ENCODE measurements at regions not wholly inside any gene's neighbourhood (a gene's known extent, or its start where the extent isn't known, plus 50 kb on each side); places are given as distances from the start of the nearest gene placed in this dataset.

DNA sequence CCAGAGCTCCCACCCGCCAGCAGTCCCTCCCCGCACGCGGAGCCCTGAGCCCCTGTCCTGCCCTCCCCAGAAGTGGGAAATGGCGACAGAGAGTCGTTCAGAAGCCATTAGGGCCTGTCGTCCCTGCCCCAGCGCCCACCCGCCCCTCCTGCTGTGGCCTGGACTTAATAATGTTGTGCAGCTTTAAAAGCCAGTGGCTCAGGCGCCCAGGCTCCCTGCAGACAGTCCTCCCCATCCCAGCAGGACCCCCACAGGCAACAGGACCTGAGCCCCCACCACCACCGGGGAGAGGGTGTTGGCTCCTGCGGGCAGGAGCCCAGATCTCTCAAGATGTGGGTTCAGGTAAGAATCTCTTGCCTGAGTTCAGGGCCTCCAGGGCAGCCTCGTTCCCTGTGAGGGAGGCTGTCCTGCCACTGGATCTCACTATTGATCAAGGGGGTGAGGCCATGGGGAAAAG lies 125.3 kb upstream of the RUNX3 start:
- DNase-seq: no peak

DNA sequence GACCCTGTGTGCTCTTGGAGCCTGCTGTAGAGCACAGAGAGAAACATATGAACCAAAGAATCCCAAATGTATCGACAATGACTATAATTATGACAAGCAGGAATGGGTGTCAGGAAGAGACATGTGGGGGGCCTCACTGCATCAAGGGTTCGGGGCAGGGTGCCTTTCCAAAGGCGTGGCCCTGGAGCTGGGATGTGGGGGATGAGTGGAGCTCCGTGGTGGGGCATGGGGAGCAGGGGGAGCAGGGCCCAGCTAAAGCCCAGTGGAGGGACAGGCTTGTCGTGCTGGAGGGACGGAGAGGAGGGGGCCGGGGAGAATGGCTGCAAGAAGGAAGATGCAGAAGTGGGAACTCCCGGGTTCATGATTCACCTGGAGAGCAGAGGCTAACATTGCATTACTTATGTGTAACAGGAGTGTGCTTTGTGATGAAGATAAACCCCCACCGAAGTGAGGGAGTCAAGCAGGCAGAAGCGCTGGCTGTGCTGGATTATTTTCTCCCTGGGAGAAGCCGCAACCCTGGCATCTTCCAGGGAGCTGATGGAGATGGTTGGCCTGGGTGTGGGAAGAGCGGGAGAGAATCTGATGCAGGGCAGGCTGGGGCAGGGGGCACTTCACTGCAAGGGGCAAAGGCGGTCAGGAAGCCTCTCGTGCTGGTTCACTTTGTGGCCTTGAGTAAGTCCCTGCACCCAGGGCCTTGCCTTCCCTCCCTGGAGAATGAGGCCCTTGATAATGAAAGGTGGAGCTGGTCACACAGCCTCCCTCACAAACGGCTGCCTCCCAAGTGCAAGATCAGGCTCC lies 124.6 kb upstream of the RUNX3 start:
- no peak for DNase-seq

DNA sequence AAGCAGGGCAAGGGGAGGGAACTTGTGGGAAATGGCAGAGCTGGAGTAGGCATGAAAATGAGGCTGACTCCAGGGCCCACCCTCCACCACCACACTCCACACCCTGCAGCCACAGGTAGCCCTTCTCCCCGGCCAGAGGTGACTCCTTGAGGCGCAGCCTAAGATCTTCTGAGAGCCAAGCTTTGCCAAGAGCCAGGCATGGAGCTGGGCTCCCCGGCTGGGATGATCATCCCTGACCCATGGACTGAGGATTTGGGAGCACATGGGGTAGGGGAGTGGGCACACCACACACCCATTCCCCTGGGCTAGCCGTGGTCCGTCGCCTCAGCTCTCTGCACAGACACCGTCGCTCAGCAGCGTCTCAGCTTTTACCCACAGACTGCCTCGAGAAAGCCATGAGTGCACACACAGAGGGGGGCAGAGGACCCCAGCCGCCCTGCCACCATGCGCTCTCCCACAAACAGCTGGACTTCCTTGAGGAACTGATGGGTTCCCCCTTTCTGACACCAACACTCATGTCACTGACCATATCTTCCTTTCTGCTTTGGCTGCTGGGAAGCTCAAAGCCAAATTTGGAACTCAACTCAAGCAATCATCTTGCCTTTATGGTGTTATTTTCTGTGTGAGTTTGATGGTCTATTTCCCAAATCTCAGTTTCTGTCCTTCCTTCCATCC lies 123.6 kb upstream of the RUNX3 start:
- no peak for DNase-seq

DNA sequence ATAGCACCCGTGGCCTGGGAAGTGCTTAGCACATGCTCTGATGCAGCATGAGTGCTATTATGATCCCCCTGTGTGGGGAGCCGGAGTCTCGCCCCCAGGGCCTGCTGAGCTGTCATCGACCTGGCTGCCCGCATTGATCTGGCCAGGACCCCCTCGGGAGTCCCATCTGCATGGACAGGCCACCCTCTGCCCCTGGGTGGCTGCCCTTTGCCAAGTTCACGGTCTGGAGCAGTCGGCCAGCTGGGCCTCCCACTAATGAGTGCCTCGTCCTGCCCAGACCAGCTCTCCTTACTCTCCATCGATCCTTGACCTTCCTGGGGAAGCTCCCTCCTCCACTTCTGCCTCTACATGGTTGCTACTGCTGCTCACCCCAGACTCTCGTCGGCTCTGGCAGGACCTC lies 121.8 kb upstream of the RUNX3 start:
- no peak for DNase-seq

DNA sequence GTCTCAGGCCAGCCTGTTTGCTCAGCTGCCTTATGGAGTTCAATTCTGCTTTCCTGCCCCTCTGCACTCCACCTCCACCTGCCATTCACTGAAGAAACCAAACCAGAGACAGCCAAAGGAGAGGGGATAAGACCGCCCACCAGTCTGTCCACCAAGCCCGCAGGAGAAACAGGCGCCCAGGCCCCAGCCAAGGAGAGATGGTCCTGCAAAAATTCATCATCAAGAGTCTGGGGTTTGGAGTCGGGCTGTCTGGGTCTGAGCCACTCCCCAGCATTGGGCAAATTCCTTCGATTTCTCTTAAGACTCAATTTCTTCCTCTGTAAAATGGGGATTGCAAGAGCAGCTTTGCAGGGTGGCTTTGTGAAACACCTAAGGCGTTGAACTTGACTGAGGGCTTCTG lies 121.4 kb upstream of the RUNX3 start:
- DNase-seq: peak in 1 of 2 experiments; percentile 35

DNA sequence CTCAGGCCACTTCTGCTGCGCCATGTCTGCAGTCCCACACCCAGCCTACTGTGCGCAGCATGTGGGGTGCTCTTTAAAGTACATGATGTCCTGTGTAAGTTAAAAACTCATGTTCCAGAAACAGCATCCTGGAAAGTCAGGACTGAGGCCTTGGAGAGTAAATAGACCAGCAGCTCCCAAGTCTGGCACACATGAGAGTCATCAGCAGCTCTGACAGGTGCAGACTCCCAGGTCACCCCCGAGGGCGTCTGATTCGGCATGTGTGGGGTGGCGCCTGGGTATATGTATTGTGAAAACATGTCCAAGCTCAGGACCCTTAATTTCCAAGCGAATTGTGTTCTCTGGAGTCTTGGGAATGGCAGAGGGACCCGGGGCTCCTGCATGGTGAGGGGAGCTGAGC lies 120.1 kb upstream of the RUNX3 start:
- no peak for DNase-seq

DNA sequence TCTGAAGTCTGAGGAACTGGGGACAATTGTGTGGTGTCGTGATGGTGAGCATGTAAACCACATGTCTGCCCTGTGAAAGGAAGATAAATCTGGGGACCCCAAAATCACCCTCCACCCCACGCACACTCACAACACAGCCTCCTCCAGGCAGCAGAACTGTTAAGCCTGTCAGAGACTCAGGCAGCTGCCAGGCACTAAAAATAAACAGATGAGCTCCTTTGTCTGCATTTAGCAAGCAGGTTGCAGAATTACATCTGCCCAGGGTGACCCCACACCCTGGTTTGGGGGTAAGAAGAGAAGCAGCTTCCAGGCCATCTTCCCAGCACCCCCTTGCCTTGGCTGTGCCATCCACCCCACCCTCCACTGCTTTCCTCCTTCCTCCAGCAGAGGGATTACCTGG lies 119.1 kb upstream of the RUNX3 start:
- DNase-seq: no peak

DNA sequence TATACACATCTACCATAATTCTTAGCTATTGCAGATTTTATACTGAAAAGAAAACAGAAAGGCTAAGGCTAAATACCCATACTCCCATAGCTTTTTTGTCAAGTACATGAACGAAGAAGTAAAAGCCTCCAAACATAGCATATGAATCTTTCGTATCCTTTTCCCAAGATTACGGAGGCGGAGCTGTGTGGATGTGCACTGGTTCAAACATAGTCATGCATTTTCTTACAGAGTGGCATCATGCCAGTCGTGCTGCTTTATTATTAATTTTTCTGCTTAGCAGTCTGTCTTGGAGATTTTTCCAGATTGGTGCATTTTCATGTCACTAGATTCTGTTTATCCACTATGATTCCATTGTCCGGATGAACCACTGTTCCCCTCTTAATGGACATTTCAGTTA lies 118.7 kb upstream of the RUNX3 start:
- no peak for DNase-seq

DNA sequence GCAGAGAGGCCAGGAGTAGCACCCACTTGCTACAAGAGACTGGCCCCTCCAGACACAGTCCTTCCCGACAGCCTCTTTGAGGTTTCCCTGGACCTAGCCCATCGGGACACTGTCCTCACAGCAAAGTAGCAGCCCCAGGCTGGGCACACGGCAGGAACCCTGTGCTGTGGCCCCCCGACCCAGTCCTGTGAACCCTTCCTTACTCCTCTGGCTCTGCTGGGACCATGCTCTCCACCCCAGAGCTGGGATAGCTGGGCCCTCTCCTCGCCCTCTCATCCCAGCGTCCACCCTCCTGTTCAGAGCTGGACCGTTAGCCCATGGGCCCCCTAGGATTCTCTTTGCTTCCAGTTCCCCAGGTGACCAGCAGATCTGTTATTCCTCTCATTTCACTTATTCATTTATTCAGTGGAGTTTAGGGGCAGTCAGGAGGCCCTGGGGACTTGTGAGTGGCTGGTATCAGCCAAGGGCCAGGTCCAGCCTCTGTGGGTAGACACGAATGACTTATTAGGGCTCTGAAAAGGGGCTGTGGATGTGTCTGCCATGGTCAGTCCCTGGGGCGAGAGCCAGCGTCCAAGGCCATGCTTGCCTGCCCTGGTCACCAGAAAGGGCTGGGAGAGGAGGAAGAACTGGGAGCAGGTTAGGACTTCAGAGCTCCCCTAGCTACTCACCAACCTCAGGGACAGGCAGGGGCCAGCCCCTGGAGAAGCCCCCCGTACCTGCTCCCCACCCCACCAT lies 117.6 kb upstream of the RUNX3 start:
- DNase-seq: no peak

DNA sequence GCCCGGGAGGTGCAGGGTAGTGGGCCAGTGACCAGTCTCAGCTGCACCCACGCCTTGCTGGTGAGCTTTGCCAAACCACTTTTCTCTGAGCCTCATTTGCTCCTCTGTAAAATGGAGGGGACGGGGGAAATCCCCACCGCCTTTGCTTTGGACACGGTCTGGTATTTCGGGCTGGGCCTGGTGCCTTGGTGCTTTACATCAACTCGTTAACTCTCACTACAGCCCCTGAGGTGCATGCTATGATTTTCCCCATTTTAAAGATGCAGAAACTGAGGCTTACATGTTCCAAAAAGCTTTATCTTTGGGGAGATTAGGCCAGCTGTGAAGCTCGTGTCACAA lies 116.1 kb upstream of the RUNX3 start:
- no peak for DNase-seq

DNA sequence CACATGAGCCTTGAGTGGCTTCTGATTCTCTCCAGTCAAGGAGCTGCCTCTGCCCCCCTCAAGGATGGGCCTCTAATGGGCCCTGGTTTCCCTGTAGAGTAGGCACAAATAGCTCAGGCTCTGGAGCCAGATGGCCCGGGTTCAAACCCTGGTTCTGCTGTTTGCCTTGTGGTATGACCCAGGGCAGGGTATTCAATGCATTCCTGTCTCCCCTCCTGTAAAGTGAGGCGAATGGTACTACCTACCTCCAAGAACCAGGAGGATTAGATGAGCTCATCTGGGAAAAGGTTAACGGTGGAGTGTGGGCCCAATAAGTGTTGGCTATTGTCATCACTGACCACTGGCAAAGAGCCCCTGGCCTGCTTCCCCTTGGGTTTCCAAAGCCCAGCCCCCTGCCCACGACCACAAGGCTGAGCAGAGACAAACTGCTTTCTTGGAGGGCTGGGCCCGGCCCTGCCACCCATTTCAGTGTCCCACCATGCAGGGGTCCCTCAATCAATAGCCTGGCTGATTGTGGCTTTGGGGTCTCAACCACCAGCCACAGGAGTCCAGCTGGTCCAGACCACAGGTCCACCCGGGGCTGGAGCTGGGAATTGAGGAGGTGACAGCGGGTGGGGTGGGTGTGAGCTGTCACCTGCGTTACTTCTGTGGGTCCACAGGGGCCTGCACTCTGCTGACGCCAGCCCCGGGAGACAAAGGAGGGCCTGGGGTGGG lies 115.6 kb upstream of the RUNX3 start:
- no peak for DNase-seq

DNA sequence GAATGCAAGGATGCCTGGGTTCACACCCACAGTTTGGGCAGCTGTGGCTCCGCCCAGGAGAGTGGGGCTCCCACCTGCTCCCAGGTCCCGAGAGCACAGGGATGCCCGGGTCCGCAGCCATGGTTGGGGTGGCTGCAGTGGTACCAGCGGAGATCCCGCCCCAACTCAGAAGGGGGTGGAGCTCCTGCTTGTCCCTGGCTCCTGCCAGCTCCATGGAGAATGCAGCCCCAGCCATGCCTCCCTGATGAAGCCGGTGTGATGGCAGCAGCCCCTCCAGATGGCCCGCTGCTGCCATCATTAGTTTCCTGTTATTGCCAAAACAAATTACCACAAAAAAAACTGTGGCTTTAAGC lies 113.1 kb upstream of the RUNX3 start:
- DNase-seq: no peak

DNA sequence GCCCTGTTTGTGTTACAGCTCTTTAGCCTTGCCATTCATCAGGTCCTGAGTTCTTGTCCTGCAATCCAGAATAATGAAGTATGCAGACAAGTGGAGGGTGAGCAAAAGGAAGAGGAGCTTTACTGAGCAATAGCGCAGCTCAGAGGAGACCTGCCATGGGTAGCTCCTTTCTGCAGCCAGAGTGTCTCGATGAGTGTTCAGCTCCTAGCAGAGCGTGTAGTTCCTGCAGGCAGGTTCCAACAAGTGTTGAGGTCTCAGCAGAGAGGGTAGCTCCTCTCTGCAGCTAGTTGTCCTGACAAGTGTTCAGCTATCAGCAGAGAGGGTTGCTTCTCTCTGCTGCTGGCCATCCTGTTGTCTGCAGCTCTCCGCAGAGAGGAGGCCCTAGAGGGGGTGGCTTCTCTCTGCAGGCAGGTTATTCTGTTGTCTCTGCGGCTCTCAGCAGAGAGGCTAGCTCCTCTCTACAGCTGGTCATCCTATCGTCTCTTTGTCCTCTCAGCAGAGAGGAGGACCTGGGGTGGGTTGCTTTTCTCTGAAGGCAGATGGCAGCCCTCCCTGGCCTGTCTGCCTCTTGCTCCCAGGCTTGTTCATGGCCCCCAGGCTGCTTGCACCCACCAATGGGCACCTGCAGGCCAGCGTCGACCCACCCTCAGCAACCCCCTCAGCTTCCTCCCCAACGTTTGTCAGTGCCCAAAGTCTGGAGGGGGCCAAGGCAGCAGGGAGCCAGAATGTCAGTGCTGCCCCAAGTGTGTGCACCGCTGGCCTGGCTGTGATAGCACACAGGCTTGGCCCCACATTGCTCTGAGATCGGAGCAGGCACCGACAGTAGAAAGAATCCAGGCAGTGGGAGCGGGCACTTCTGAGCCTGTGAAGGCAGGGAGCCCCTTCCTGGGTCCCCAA lies 112.5 kb upstream of the RUNX3 start:
- no peak for DNase-seq

DNA sequence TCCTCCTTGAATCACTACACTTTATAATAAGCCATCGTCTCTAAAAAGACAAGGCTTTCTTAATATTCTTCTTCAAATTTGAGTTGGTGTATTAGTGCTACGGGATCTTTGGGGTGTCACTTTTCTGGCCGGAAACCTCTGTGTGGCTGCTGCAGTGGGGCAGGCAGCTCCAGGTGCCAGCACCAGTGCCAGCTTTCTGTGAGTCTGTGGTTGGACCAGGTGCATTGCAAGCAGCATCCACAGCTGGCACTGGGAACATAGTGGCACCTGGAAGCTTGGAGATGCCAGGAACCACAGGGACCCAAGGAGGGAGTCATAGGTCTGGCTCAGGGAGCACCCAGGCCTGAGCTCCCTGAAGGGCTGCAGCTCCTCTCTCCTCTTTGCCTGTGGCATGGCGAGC lies 111.8 kb upstream of the RUNX3 start:
- no peak for DNase-seq

DNA sequence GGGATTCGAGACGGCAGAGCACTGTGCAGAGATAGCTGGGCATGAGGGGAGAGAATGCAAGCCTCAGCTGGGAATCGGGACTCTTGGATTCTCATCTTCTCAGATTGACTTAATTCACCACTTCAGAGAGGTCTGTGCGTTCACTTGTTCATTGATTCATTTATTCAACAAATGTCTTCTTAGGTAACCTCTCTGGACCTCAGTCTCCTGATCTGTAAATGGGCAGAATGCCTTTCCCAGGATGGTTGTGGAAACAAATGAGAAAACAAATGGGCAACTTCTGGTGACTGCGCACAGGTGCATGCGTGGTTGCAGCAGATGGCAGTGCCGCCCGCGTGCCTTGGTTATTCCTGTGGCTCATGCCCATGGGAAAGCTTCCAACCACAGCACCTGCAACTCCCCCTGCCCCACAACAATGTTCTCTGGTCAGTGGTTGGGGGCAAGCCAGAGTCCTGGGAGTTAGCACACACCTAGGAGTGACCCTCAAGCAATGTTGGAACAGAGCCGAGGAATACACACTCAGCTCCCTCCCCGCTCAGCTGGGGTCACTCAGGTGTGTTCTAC lies 110.1 kb upstream of the RUNX3 start:
- DNase-seq: no peak

DNA sequence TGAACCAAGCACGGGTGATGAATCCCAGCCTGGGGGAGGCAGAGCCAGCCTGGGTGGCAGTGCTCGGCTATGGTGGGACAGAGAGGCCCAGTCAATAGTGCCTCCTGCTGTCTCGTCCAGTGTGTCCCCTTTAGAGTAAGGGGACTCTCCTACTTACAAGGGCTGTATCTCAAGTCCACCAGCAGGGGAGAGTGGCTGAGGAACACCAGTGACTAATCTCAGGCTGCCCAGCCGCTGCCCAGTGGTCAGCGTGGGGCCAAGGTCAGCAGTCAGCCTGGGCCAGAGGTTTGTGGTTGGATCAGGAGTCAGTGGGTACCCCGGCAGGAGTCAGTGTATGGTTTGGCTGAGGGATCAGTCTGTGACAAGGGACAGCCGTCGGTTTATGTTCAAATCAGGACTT lies 109.2 kb upstream of the RUNX3 start:
- DNase-seq: no peak

DNA sequence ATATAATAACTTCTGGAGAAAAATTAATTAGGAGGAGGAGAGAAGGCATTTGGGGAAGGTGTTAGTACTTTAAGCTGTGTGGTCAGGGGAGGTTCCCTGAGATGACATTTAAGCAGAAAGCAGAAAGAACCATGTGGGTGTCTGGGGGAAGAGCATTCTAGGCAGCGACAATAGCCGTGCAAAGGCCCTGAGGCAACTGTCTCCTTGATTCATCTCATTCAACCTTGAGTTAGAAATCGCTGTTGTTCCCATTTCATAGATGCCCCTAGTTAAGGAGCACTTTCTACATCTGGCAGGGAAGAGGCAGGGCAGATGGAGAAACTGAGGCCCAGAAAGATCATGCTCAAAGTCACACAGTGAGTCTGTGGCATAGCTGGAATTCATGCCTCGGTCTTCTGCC lies 108.6 kb upstream of the RUNX3 start:
- DNase-seq: no peak

DNA sequence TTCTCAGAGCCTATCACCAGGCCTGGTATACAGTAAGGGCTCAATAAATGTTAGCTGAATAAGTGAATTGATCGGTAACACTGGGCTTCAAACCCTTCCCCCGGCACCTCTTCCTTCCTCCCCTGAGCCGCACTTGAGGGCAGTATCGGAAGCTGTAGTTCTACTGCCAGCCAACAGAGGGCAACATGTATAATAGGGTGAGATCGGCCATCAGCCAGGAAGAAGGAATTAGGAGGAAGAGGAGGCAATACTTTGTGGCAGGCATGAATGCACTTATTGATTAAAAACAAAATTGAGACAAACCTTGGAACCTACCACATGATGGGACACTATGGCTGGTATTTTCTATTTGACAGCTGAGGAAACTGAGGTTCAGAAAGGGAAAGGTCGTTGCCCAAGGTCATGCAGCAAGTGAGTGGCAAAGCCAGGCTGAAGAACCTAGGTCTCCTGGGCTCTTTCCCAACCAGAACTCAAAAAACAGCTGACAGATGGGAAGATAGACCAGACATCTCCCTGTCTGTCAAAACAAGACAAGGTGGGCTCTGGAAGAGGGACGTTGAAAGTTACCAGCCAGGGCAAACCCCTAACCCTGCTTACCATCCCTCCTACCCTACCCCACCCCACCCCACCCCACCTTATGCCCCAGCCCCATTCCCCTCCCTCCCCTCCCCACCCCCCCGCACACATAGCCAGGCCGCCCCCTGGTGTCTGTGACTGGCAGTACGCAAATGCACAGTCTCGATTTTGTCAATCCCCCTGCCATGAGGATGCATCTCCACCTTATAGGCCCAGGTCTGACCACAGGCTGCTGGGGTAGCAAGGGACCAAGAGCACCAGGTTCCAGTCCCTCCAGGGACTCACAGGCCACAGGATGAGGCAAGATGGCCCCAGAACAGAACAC lies 107.3 kb upstream of the RUNX3 start:
- DNase-seq: peak in 1 of 2 experiments; percentile 38

DNA sequence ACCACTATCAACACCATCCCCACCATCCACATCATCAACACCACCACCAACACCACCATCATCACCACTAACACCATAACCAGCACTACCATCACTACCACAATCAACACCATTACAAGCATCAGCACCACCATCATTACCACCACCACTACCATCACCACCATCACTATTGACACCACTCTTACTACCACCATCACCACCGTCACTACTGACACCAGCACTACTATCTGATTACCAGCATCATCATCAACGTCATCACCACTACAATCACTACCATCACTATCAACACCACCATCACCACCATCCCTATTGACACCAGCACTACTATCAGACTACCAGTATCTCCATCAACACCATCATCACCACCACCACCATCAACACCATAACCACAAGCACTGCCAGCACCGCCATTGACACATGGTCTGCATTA lies 106.1 kb upstream of the RUNX3 start:
- no peak for DNase-seq

DNA sequence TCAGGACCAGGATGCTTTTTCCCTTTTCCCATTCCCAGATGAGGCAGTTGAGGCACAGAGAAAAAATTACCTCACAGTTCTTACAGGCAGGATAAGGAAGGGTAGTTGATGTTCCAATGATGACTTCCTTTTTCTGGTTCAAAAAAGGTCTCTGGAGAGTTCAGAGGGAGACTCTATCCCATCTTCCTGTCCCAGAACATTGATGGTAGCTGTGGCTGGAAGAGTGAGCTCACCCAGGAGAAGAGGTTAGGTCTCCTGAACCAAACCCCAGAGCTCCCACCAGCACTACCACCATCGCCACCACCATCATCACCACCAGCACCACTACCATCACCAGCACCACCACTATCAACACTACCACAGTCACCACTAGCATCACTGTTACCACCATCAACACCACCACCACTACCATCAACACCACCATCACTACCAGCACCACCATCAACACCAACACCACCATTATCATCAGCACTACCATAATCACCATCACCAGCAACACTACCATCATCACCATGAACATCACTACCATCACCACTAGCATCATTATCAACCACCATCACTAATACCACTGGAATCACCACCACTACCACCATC lies 105.5 kb upstream of the RUNX3 start:
- no peak for DNase-seq

All from NCI-H2081 (cell line).